DOHH2 (cell line): ENCODE measurements at regions not wholly inside any gene's neighbourhood (a gene's known extent, or its start where the extent isn't known, plus 50 kb on each side); places are given as distances from the start of the nearest gene placed in this dataset.

ENCODE experiments used
- EZH2phosphoT487 ChIP-seq: fragments of 200-600 bp; sonication (generic); IDR thresholded peaks from 2 replicates; pipeline ENCODE4 v1.6.1; 2017; ENCODE audit warnings: borderline replicate concordance, mild to moderate bottlenecking, antibody characterized with exemption, low read length, moderate library complexity, mixed read lengths
- TF ChIP-seq, protein P1 (sequence below): fragments of 200-600 bp; sonication (generic); IDR thresholded peaks from one replicate; pipeline ENCODE4 v1.5.1; 2014; ENCODE audit warnings: antibody characterized with exemption, mild to moderate bottlenecking, low read depth, low read length; ENCODE audit not compliant: poor library complexity, severe bottlenecking

DNA sequence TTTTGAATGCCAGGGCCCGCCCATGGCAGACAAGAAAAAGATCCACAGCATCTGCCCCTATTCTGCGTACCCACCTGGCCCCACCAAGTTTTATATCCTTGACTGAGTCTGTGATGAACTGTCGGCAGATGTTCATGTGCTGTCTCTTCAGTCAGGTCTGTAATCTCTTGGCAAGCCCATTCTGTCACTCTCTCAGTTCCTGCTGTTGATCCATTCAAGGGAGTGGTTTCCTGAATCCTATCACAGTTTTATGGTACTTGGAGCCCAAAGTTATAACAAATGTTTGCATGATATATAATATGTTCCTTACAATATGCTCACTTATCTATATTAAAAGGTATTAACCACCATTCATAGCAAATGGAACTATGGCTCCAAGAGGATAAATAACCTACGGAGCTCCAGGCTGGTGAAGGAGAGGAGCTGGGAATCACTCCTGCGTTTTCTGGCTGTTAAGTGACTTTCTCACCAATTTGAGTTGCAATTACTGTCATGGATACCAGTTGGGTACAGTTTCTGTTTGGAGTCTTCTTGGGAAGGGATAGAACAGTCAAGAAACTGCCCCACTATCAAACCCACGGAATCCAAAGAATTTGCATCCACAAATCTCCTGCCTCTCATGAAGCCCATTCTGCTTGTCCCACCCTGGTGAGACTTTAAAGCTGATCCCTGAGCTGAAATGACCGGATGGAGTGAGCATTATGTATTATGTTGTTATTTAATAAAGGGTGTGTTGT, 103.4 kb upstream of the SPRY4 start:
- TF ChIP-seq, protein P1, sequence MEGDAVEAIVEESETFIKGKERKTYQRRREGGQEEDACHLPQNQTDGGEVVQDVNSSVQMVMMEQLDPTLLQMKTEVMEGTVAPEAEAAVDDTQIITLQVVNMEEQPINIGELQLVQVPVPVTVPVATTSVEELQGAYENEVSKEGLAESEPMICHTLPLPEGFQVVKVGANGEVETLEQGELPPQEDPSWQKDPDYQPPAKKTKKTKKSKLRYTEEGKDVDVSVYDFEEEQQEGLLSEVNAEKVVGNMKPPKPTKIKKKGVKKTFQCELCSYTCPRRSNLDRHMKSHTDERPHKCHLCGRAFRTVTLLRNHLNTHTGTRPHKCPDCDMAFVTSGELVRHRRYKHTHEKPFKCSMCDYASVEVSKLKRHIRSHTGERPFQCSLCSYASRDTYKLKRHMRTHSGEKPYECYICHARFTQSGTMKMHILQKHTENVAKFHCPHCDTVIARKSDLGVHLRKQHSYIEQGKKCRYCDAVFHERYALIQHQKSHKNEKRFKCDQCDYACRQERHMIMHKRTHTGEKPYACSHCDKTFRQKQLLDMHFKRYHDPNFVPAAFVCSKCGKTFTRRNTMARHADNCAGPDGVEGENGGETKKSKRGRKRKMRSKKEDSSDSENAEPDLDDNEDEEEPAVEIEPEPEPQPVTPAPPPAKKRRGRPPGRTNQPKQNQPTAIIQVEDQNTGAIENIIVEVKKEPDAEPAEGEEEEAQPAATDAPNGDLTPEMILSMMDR, result no peak
- TF ChIP-seq EZH2phosphoT487, result no peak
